HepG2 (cell line): ENCODE measurements at regions not wholly inside any gene's neighbourhood (a gene's known extent, or its start where the extent isn't known, plus 50 kb on each side); places are given as distances from the start of the nearest gene placed in this dataset.

ENCODE experiments used
- ATAC-seq: fragments of 200-7000 bp; cut with Tn5 transposase; 3 replicates; pipeline ENCODE4 v1.9.1; 2020; ENCODE audit warnings: mild to moderate bottlenecking, moderate library complexity
- BruUV-seq: library from RNA; stranded (reverse); fragments of 400-500 nt; replicated peaks from 2 replicates; lab custom pipeline; 2021; lab: Mats Ljungman, UMichigan
- CTCF ChIA-PET: fragments of 300-600 bp; formaldehyde crosslinking; extraction: SDS; loops from one replicate; lab custom pipeline; 2021; ENCODE audit warnings: low total read pairs, inconsistent platforms, low intra/inter-chr PET ratio; lab: Yijun Ruan, JAX
- POLR2A ChIA-PET: fragments of 350-600 bp; sonication (Branson Sonifier 250); formaldehyde crosslinking; loops from one replicate; lab custom pipeline; 2020; ENCODE audit warnings: antibody characterized with exemption, inconsistent platforms; lab: Yijun Ruan, JAX
- DNase-seq: peaks from one replicate; pipeline ENCODE4 v3.0.0-alpha.2; 2015; ENCODE audit warnings: low spot score
- FAIRE-seq: peaks from 3 replicates; lab custom pipeline; 2011; peaks lifted over from hg19 to GRCh38; lab: Jason Lieb, UNC
- H2AFZ ChIP-seq: one replicate; pipeline ENCODE4 v1.6.1; 2011; ENCODE audit warnings: low read length, inconsistent platforms
- H3K27ac ChIP-seq: fragments of 300-600 bp; 3 replicates; pipeline ENCODE4 v1.8.0; 2011; ENCODE audit warnings: mixed run types, mild to moderate bottlenecking, mixed read lengths, low read length, inconsistent platforms; ENCODE audit not compliant: insufficient read depth; ENCODE audit errors: extremely low read length
- H3K27me3 ChIP-seq, 2 experiments: fragments of 200-600 bp in 1 of 2; 2 replicates in 1 of 2; 3 replicates in 1 of 2; pipeline versions ENCODE4 v1.6.0 to v1.8.0; 2011; ENCODE audit warnings: low read length in 2 of 2, mild to moderate bottlenecking in 2 of 2, moderate library complexity in 2 of 2, inconsistent platforms in 1 of 2; ENCODE audit not compliant: insufficient read depth in 2 of 2, control insufficient read depth in 1 of 2
- H3K36me3 ChIP-seq, 2 experiments: fragments of 200-600 bp in 1 of 2; replicated peaks in 1 of 2; 2 replicates in 1 of 2; 3 replicates in 1 of 2; pipeline versions ENCODE4 v1.5.1 to v1.8.0; 2011; ENCODE audit warnings: low read length in 2 of 2, inconsistent platforms in 1 of 2; ENCODE audit not compliant: insufficient read depth in 2 of 2, control insufficient read depth in 1 of 2
- H3K4me1 ChIP-seq: 2 replicates; pipeline ENCODE4 v1.5.1; 2012; ENCODE audit warnings: low read length, inconsistent platforms; ENCODE audit not compliant: insufficient read depth
- H3K4me2 ChIP-seq: 2 replicates; pipeline ENCODE4 v1.6.0; 2011; ENCODE audit warnings: low read depth, low read length, inconsistent platforms
- H3K4me3 ChIP-seq, 3 experiments: fragments of 200-600 bp in 1 of 3; sonication (generic), shearing (Covaris generic) in 1 of 3; replicated peaks in 1 of 3; 2 replicates each; pipeline ENCODE4 v1.5.1; 2011 to 2016; ENCODE audit warnings: low read length in 3 of 3, inconsistent platforms in 2 of 3, low read depth in 2 of 3, mild to moderate bottlenecking in 2 of 3, control low read depth in 1 of 3, mixed read lengths in 1 of 3; ENCODE audit not compliant: insufficient read depth in 1 of 3
- H3K79me2 ChIP-seq: one replicate; pipeline ENCODE4 v1.6.1; 2011; ENCODE audit warnings: low read length, inconsistent platforms; ENCODE audit not compliant: insufficient read depth
- H3K9ac ChIP-seq: 2 replicates; pipeline ENCODE4 v1.6.0; 2011; ENCODE audit warnings: mild to moderate bottlenecking, low read depth, low read length, inconsistent platforms; ENCODE audit not compliant: insufficient read depth
- H3K9me3 ChIP-seq: 2 replicates; pipeline ENCODE4 v1.5.1; 2012; ENCODE audit warnings: mild to moderate bottlenecking, low read length
- H4K20me1 ChIP-seq: 2 replicates; pipeline ENCODE4 v1.6.0; 2011; ENCODE audit warnings: inconsistent platforms, mild to moderate bottlenecking, low read length, moderate library complexity; ENCODE audit not compliant: insufficient read depth
- ETV5 ChIP-seq: IDR thresholded peaks from 2 replicates; pipeline ENCODE4 v1.6.1; 2018; ENCODE audit warnings: missing biosample characterization, missing genetic modification reagents, inconsistent platforms, borderline replicate concordance
- FUBP1 ChIP-seq: sonication (generic); formaldehyde crosslinking; IDR thresholded peaks from 2 replicates; pipeline ENCODE4 v1.5.1; 2020; ENCODE audit warnings: missing genetic modification reagents, mild to moderate bottlenecking, borderline replicate concordance
- HCFC1 ChIP-seq: fragments of 150-350 bp; IDR thresholded peaks from 2 replicates; pipeline ENCODE4 v1.6.1; 2014; ENCODE audit warnings: low read depth, low read length
- HMG20A ChIP-seq: IDR thresholded peaks from 2 replicates; pipeline ENCODE4 v1.6.1; 2016; ENCODE audit warnings: borderline replicate concordance
- RARA ChIP-seq: IDR thresholded peaks from 2 replicates; pipeline ENCODE4 v1.6.1; 2016; ENCODE audit warnings: missing genetic modification reagents, missing compliant biosample characterization
- SNAI1 ChIP-seq: sonication (generic); formaldehyde crosslinking; IDR thresholded peaks from 2 replicates; pipeline ENCODE4 v1.5.0; 2020; ENCODE audit warnings: mild to moderate bottlenecking, missing genetic modification reagents, borderline replicate concordance
- ZNF264 ChIP-seq: sonication (generic); formaldehyde crosslinking; IDR thresholded peaks from 2 replicates; pipeline ENCODE4 v1.4.0; 2020; ENCODE audit warnings: missing genetic modification reagents
- ZNF33A ChIP-seq: sonication (generic); formaldehyde crosslinking; IDR thresholded peaks from 2 replicates; pipeline ENCODE4 v1.5.1; 2020; ENCODE audit warnings: missing genetic modification reagents, mild to moderate bottlenecking, moderate library complexity, borderline replicate concordance
- ZNF749 ChIP-seq: sonication (generic); formaldehyde crosslinking; IDR thresholded peaks from 2 replicates; pipeline ENCODE4 v1.8.0; 2022; ENCODE audit warnings: mild to moderate bottlenecking, missing genetic modification reagents, moderate library complexity, borderline replicate concordance
- ZSCAN29 ChIP-seq: sonication (generic); formaldehyde crosslinking; conservative IDR thresholded peaks from 2 replicates; pipeline ENCODE4 v1.4.0; 2020; ENCODE audit warnings: mild to moderate bottlenecking, missing genetic modification reagents
- WGBS: methylation state at CpG from one replicate; pipeline ENCODE4 v1.1.6; 2017; ENCODE audit warnings: low lambda C conversion rate; 5-methylcytosine and 5-hydroxymethylcytosine counted together
- in situ Hi-C: cut with HindIII; loops from 2 replicates; pipeline ENCODE4 v1.10.0; 2017; ENCODE audit warnings: low pct_unique_long_range_greater_than_20kb; ENCODE audit not compliant: extremely low pct_ligation_motif_present
- intact Hi-C: fragments of 100-400 bp; cut with micrococcal nuclease; formaldehyde crosslinking; loops from one replicate; pipeline ENCODE4 v1.10.0; 2022; ENCODE audit not compliant: unreplicated experiment
- TF ChIP-seq, protein P1 (sequence below): sonication (generic); formaldehyde crosslinking; IDR thresholded peaks from 2 replicates; pipeline ENCODE4 v1.4.0; 2020; ENCODE audit warnings: missing genetic modification reagents
- TF ChIP-seq, protein P2 (sequence below): sonication (generic); formaldehyde crosslinking; IDR thresholded peaks from 2 replicates; pipeline ENCODE4 v1.4.0; 2020; ENCODE audit warnings: missing genetic modification reagents
- TF ChIP-seq, protein P3 (sequence below): sonication (generic); formaldehyde crosslinking; IDR thresholded peaks from 2 replicates; pipeline ENCODE4 v1.4.0; 2020; ENCODE audit warnings: missing genetic modification reagents
- TF ChIP-seq, protein P4 (sequence below): sonication (generic); formaldehyde crosslinking; IDR thresholded peaks from 2 replicates; pipeline ENCODE4 v1.8.1; 2023; ENCODE audit warnings: mild to moderate bottlenecking, missing genetic modification reagents, borderline replicate concordance
- TF ChIP-seq, protein P5 (sequence below): IDR thresholded peaks from 2 replicates; pipeline ENCODE4 v1.6.1; 2016; ENCODE audit warnings: missing genetic modification reagents, missing compliant biosample characterization

DNA sequence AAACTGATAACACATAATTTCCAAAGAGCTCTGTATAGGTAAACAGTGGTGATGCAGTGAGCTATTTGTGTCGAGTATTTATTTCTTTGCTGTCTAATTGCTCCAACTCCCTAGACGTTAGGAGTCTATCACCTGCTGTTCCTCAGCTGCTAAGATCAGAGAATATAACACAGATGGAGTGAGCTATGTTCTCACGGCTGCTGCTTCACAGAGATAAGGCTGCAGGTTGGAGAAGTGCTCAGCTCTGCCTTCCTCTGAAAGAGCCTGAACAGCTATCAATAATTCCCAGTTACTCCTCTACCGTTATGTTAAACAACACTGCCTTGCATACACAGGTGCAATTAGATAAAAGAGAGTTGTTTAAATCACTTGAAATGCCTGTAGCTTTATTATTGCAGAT is 103.2 kb upstream of the MDGA2 start:
- Histone ChIP-seq H4K20me1 (no peaks in the 10 kb centered on the region), H2AFZ (no peak overlapping the region), H3K27ac (no peak overlapping the region), H3K4me2 (no peak overlapping the region), H3K9me3 (peaks cover 10% of the 10 kb centered on the region; the same call in 1 of the 2 replicates), H3K27me3 (no peaks in the 10 kb centered on the region), H3K36me3 (no peaks in the 10 kb centered on the region), H3K4me1 (no peaks in the 10 kb centered on the region), H3K79me2 (no peaks in the 10 kb centered on the region), H3K4me3 (no peak overlapping the region), H3K9ac (no peak overlapping the region)
- CTCF ChIA-PET, result no interaction called here
- ATAC-seq, result no peak
- DNase-seq, result no peak
- TF ChIP-seq, protein P1, sequence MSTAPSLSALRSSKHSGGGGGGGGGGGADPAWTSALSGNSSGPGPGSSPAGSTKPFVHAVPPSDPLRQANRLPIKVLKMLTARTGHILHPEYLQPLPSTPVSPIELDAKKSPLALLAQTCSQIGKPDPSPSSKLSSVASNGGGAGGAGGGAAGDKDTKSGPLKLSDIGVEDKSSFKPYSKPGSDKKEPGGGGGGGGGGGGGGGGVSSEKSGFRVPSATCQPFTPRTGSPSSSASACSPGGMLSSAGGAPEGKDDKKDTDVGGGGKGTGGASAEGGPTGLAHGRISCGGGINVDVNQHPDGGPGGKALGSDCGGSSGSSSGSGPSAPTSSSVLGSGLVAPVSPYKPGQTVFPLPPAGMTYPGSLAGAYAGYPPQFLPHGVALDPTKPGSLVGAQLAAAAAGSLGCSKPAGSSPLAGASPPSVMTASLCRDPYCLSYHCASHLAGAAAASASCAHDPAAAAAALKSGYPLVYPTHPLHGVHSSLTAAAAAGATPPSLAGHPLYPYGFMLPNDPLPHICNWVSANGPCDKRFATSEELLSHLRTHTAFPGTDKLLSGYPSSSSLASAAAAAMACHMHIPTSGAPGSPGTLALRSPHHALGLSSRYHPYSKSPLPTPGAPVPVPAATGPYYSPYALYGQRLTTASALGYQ, result no peak
- TF ChIP-seq, protein P2, sequence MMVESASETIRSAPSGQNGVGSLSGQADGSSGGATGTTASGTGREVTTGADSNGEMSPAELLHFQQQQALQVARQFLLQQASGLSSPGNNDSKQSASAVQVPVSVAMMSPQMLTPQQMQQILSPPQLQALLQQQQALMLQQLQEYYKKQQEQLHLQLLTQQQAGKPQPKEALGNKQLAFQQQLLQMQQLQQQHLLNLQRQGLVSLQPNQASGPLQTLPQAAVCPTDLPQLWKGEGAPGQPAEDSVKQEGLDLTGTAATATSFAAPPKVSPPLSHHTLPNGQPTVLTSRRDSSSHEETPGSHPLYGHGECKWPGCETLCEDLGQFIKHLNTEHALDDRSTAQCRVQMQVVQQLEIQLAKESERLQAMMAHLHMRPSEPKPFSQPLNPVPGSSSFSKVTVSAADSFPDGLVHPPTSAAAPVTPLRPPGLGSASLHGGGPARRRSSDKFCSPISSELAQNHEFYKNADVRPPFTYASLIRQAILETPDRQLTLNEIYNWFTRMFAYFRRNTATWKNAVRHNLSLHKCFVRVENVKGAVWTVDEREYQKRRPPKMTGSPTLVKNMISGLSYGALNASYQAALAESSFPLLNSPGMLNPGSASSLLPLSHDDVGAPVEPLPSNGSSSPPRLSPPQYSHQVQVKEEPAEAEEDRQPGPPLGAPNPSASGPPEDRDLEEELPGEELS (CRISPR knock-in tag), result no peak
- no peak for TF ChIP-seq ZNF749
- TF ChIP-seq ZNF264 (CRISPR knock-in tag), result no peak
- TF ChIP-seq HMG20A (CRISPR knock-in tag), result no peak
- TF ChIP-seq ZNF33A, result no peak
- TF ChIP-seq, protein P3, sequence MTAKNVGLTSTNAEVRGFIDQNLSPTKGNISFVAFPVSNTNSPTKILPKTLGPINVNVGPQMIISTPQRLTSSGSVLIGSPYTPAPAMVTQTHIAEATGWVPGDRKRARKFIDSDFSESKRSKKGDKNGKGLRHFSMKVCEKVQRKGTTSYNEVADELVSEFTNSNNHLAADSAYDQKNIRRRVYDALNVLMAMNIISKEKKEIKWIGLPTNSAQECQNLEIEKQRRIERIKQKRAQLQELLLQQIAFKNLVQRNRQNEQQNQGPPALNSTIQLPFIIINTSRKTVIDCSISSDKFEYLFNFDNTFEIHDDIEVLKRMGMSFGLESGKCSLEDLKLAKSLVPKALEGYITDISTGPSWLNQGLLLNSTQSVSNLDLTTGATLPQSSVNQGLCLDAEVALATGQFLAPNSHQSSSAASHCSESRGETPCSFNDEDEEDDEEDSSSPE (CRISPR knock-in tag), result no peak
- no peak for TF ChIP-seq SNAI1 (CRISPR knock-in tag)
- no peak for TF ChIP-seq ETV5 (CRISPR knock-in tag)
- no peak for TF ChIP-seq RARA (CRISPR knock-in tag)
- TF ChIP-seq ZSCAN29 (CRISPR knock-in tag), result no peak
- TF ChIP-seq, protein P4, sequence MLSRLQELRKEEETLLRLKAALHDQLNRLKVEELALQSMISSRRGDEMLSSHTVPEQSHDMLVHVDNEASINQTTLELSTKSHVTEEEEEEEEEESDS (CRISPR knock-in tag), result no peak
- TF ChIP-seq FUBP1 (CRISPR knock-in tag), result no peak
- no peak for TF ChIP-seq HCFC1
- TF ChIP-seq, protein P5, sequence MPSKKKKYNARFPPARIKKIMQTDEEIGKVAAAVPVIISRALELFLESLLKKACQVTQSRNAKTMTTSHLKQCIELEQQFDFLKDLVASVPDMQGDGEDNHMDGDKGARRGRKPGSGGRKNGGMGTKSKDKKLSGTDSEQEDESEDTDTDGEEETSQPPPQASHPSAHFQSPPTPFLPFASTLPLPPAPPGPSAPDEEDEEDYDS, result no peak
- POLR2A ChIA-PET, result no interaction called here
- WGBS, result 3% methylated on average over 4 of the region's 4 CpGs
- FAIRE-seq, result no peak
- intact Hi-C loops, result no loop called here
- in situ Hi-C loops, result no loop called here
- no TSS peak for BruUV-seq
